Activated CD8-positive, alpha-beta T cell treated with anti-CD3 and anti-CD28 coated beads for 36 hours (primary cell): ENCODE measurements at regions not wholly inside any gene's neighbourhood (a gene's known extent, or its start where the extent isn't known, plus 50 kb on each side); places are given as distances from the start of the nearest gene placed in this dataset.
"Not testable (repeated sequence)": the region's sequence is repeated elsewhere in the genome, so short reads cannot be mapped to it uniquely, and the experiment has no call there.

ENCODE experiments used
- ATAC-seq: fragments of 200-7000 bp; cut with Tn5 transposase; one replicate; pipeline ENCODE4 v1.10.0; 2021; ENCODE audit warnings: mild to moderate bottlenecking, moderate library complexity
- CTCF ChIA-PET: fragments of 350-600 bp; sonication (Branson Sonifier 250); formaldehyde crosslinking; loops from one replicate; lab custom pipeline; 2021; ENCODE audit warnings: antibody characterized with exemption; lab: Charles Lee
- POLR2A ChIA-PET: fragments of 350-600 bp; sonication (Branson Sonifier 250); formaldehyde crosslinking; loops from one replicate; lab custom pipeline; 2021; ENCODE audit warnings: antibody characterized with exemption; lab: Charles Lee
- DNase-seq: peaks from one replicate; pipeline ENCODE4 v3.0.0-alpha.2; 2020
- H3K27ac Mint-ChIP-seq: one replicate; pipeline ENCODE4 v1.8.0; 2021; ENCODE audit warnings: mild to moderate bottlenecking, mixed read lengths
- H3K27me3 Mint-ChIP-seq: one replicate; pipeline ENCODE4 v1.8.0; 2021; ENCODE audit warnings: mixed read lengths
- H3K36me3 Mint-ChIP-seq: one replicate; pipeline ENCODE4 v1.8.0; 2021; ENCODE audit warnings: low read depth, mixed read lengths
- H3K4me1 Mint-ChIP-seq: one replicate; pipeline ENCODE4 v1.8.0; 2021; ENCODE audit warnings: low read depth, mixed read lengths
- H3K4me3 Mint-ChIP-seq: one replicate; pipeline ENCODE4 v1.8.0; 2021; ENCODE audit warnings: mild to moderate bottlenecking, moderate library complexity, mixed read lengths
- H3K9me3 Mint-ChIP-seq: one replicate; pipeline ENCODE4 v1.8.0; 2021; ENCODE audit warnings: mixed read lengths
- intact Hi-C: fragments of 100-400 bp; cut with micrococcal nuclease; formaldehyde crosslinking; loops from one replicate; pipeline ENCODE4 v1.10.0; 2022

DNA sequence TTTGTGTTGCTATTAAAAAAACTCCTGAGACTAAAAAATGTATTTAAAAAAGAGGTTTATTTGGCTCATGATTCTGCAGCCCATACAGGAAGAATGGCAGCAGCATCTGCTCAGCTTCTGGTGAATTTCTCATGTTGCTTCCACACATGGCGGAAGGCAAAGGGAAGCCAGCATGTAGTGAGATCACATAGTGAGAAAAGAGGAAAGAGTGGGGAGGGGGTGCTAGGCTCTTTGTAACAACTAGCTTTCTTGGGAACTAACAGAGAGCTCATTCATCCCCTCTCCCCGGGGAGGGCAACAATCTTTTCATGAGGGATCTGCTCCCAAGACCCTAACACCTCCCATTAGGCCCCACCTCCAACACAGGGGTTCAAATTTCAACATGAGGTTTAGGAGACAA lies 87.6 kb upstream of the ZNF658 start:
- intact Hi-C loops, H3K27me3 Mint-ChIP-seq, H3K4me1 Mint-ChIP-seq, POLR2A ChIA-PET, DNase-seq, ATAC-seq, H3K27ac Mint-ChIP-seq, H3K9me3 Mint-ChIP-seq, CTCF ChIA-PET, H3K4me3 Mint-ChIP-seq, H3K36me3 Mint-ChIP-seq: not testable (repeated sequence)

DNA sequence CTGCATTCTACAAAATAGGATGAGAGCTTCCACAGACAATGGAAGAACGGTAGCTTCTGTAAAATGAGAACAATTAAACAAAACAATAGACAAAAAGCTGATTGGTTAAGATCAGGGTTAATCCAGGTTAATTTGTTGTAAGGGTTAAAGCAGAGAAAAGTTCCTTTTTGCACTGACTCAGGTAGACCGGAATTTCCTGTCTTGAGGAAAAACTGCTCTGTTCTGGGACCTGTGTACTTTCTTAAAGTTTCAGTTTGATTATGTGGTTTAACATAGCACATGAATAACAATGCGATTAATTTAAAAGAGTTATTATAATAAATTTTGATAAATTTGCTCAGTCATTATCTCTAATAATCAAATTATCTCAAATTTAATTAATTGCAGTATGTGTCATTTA lies 86.5 kb upstream of the ZNF658 start:
- H3K4me3 Mint-ChIP-seq, POLR2A ChIA-PET, H3K27ac Mint-ChIP-seq, H3K4me1 Mint-ChIP-seq, H3K27me3 Mint-ChIP-seq, H3K36me3 Mint-ChIP-seq, DNase-seq, H3K9me3 Mint-ChIP-seq, intact Hi-C loops, ATAC-seq, CTCF ChIA-PET: not testable (repeated sequence)

DNA sequence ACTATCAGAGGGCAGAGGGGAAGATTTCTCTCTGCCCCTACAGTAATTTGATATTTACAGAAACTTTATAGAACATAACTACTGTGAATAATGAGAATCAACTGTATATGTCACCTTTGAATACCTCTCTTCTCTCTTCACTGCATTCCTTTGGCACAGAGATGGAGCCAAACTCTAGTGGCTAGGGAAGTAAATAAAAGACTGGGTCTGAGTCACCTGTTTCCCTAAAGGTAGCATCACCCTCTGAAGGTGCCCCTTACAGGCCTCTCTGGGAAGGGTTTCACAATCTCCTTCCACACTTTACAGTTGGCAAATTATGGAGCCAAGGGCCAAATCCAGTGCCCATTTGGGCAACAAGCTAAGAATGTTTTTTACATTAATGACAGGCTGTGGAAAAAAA lies 81.0 kb upstream of the ZNF658 start:
- H3K27ac Mint-ChIP-seq, H3K27me3 Mint-ChIP-seq, CTCF ChIA-PET, H3K4me3 Mint-ChIP-seq, POLR2A ChIA-PET, H3K9me3 Mint-ChIP-seq, H3K4me1 Mint-ChIP-seq, ATAC-seq, intact Hi-C loops, DNase-seq, H3K36me3 Mint-ChIP-seq: not testable (repeated sequence)

DNA sequence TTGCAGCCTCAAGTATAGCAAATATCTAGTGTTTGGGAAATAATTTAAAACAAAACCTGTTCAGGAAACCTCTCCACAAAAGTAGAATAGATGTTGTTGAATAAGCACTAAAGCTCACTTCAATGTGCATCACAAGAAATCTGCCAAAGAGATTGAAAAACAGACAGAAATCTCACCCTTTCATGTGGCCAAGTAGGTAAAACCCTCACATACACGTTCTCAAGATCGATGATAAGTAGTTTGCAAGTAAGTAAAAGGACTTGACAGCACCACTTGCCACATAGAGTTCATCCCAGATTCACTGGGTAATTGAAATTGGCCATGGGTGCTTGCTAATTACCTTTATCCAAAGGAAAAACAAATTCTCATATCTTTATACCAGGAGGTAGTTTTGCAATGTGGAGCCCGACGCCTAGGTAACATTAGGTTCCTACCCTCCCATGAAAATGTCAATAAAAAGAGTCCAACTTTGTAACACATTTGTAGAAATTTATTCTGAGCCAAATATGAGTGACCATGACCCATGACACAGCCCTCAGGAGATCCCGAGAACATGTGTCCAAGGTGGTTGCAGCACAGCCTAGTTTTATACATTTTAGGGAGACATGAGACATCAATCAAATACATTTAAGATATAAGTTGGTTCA lies 80.4 kb upstream of the ZNF658 start:
- CTCF ChIA-PET, ATAC-seq, H3K36me3 Mint-ChIP-seq: not testable (repeated sequence)

DNA sequence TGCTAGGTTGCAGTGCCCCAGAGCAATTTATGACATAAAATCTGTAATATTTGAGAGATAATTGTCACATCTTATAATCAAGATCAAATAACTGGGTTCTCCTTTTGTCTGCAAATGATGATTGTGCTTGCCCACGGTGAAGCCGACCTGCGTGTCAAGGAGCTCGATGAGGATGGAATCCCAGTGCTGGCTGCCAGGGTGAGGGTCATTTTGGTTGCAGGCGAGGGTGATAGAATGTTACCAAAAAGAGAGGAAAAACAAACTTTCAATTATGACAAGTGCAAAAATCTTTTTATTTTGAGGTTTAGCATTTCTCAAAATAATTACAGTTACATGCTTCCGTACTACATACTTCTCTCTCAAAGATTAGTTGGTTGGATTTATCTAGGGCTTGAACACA lies 76.4 kb upstream of the ZNF658 start:
- DNase-seq, intact Hi-C loops, POLR2A ChIA-PET, H3K27ac Mint-ChIP-seq, H3K4me1 Mint-ChIP-seq, H3K9me3 Mint-ChIP-seq, H3K36me3 Mint-ChIP-seq, H3K27me3 Mint-ChIP-seq, ATAC-seq, CTCF ChIA-PET, H3K4me3 Mint-ChIP-seq: not testable (repeated sequence)

More for the DNA sequence above, 80.4 kb upstream of the ZNF658 start:
- H3K4me1 Mint-ChIP-seq, POLR2A ChIA-PET, H3K27ac Mint-ChIP-seq, H3K4me3 Mint-ChIP-seq, H3K9me3 Mint-ChIP-seq, DNase-seq, H3K27me3 Mint-ChIP-seq, intact Hi-C loops: not testable (repeated sequence)

DNA sequence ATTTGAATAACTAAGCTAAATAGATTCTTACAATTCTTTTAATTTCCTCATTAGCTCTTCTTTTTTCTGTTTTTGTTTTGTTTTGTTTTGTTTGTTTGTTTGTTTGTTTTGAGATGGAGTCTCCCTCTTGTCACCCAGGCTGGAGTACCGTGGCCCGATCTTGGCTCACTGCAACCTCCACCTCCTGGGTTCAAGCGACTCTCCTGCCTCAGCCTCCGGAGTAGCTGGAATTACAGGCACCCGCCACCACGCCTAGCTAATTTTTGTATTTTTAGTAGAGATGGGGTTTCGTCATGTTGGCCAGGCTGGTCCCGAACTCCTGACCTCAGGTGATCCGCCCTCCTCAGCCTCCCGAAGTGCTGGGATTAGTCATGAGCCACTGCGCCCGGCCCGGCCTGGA lies 70.7 kb upstream of the ZNF658 start:
- H3K27ac Mint-ChIP-seq, ATAC-seq, H3K4me3 Mint-ChIP-seq, DNase-seq, H3K36me3 Mint-ChIP-seq, H3K27me3 Mint-ChIP-seq, POLR2A ChIA-PET, H3K4me1 Mint-ChIP-seq, intact Hi-C loops, CTCF ChIA-PET, H3K9me3 Mint-ChIP-seq: not testable (repeated sequence)

DNA sequence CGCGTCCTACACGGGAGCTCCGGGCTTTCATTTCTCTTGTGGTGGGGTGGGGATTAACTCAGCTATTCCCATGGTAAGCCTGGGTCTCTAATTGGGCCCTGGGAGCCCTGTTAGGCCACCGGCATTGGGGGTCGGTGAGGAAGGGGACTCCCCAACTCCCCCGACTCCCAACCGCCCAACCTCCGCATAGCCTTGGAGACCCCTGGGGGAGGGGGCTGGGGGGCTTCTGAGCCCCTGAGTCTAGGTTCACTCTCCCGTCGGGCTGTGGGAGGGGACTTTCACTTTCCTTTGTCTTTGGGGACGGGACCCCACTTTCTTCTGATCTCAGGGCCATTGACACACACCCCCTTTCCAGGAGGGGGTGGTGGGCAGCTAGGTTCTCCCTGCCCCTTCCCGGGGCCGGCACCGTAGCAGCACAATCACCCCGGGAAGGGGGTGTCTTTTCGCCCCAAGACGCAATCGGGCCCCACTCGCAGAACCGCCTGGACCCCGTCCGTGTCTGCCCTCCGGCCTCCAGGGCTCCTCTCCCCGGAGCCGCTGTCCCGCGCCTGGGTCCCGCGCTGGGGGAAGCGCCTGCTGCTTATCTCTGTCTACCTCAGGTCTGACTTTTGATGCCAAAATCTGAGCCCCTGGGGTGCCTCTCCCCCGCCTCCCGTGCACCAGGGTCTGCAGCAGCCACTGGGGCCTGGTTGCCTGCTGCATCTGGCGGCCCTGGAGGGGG lies 69.6 kb upstream of the ZNF658 start:
- ATAC-seq, H3K27ac Mint-ChIP-seq, DNase-seq, H3K36me3 Mint-ChIP-seq, intact Hi-C loops, H3K27me3 Mint-ChIP-seq, POLR2A ChIA-PET, H3K9me3 Mint-ChIP-seq, H3K4me1 Mint-ChIP-seq, CTCF ChIA-PET, H3K4me3 Mint-ChIP-seq: not testable (repeated sequence)

DNA sequence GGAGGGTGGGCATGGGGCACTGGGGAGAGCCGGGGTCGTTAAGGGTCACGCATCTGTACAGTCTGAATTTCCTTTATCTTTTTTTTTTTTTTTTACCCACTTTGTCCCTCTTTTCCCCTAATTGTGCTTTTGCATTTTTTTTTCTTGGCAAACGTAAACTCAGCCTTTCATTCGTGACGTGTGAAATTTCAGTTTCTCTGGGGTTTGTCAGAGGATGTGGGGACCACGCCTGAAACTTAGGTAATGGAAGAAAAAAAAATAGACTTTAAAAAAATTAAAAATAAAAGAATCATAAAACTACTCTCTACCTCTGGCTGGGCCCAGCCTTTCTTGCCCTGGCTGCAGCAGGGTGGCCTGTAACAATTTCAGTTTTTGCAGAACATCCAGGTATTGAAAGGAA lies 68.3 kb upstream of the ZNF658 start:
- H3K27ac Mint-ChIP-seq, CTCF ChIA-PET, H3K27me3 Mint-ChIP-seq, DNase-seq, H3K4me3 Mint-ChIP-seq, H3K4me1 Mint-ChIP-seq, H3K9me3 Mint-ChIP-seq, intact Hi-C loops, H3K36me3 Mint-ChIP-seq, POLR2A ChIA-PET, ATAC-seq: not testable (repeated sequence)

DNA sequence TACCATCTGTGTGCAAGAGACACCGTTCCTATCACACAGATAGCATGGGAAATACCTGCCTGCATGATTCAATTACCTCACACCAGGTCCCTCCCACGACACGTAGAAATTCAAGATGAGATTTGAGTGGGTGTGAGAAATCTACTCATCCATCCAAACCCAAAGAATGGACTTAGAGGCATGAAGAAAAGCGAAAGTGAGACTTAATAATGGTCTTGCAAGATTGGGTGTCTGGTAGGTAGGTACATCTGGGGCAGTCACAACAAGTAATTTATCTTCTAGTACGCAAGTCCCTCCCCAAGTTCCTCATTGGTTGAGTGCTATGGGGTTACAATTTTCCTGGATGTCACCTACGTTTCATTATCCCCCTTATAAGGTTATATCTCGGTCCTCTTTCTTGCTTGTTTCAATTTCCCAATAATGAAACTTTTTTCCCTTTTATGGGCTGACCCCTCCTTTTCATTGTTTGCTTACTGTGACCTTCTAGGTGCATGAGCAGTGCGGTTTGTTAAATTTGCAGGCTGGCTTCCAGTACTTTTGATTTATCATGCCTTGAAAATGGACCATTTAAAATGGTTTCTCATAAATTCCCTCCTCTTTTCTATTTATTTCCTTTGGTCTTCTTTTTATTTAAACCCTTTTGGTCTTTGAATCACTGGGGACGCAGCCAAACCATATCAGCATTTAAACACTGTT lies 63.1 kb upstream of the ZNF658 start:
- ATAC-seq, POLR2A ChIA-PET, H3K9me3 Mint-ChIP-seq, intact Hi-C loops, H3K36me3 Mint-ChIP-seq, H3K4me1 Mint-ChIP-seq, H3K27me3 Mint-ChIP-seq, H3K4me3 Mint-ChIP-seq, DNase-seq, CTCF ChIA-PET, H3K27ac Mint-ChIP-seq: not testable (repeated sequence)
